HG03139 (cell line): ENCODE measurements at regions not wholly inside any gene's neighbourhood (a gene's known extent, or its start where the extent isn't known, plus 50 kb on each side); places are given as distances from the start of the nearest gene placed in this dataset.
A peak's percentile ranks its signal among the peaks of the same experiment; 100 is the strongest.

ENCODE experiments used
- ATAC-seq: cut with Tn5 transposase; IDR thresholded peaks from one replicate; pipeline ENCODE4 v1.9.1; 2021; ENCODE audit not compliant: unreplicated experiment

DNA sequence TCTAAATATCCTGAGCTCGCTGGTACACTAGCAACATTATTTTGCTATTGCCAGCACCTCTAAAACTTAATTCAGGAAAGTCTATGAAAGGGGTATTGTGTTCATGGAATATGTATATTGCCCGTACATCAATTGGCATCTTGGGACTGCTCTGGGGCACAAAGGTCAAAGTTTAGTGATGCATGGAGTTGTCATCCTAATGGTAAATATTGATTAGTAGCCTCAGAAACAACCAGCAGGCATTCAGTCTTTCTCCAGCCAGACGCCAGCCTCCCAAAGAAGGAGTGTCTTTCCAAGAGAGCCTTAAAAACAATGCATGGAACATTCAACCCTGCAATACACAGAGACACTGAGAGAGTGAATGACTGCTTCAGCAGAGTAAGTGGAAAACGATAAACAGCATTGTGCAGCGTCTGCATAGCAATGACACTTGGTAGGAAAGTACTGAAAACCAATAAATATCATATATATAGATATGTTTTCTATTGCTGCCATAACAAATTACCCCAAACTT is 377.3 kb downstream of the SHQ1 start:
- no peak for ATAC-seq

DNA sequence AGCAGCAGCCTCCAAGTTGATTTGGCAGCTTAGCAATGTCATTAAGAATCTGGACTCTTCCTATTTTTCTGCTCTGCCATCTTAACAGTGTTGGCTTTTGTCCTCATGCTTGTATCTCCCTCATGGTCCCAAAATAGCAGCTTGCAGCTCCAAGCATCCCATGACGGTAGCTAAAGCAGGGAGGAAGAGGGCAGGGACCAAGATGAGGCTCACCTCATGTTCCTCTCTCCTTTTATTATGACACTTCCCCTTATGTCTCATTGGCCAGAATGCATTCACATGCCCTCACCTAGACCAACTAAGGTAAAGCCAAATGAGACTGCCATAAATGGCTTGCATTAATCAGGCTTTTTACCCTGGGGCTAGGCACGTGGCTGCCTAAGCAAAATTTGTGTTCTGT is 382.4 kb downstream of the SHQ1 start:
- ATAC-seq = no peak

DNA sequence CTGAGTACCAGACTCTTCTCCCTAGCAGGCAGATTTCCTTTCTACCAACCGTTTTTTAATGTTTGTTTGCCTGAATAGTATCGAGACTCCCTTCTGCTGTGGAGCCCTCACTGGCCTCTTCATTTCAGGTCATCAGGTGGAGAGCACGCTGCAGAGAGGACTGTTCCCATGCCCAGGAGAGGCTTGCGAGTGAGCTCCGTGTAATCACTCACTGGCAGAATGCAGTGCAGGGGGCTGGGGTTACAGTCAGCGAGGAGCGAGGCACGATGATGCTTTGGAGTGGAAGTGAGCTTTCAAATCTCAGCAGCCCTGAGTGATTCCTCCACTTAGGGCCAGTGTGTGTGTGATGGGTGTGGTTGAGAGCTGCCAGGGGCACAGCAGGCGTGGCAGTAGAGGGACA is 385.2 kb downstream of the SHQ1 start:
- no peak for ATAC-seq

DNA sequence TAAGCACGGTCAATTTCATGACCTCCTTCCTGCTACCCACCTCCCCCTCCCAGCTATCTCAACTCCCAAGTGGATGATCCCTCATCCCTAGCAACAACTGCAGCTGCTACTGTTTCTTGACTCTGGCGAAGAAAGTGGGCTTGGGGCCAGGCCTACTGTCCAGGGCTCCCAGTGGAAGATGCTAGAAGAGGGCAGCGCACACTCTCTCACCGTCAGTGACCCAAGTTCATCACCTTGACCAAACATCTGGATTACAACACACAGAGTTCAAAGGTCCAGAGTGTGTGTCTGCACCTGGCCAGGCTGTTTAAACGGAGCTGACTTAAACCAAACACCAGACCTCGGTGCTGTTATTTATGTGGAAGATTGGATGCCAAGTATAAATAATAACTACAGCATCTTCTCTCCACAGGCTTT is 385.6 kb downstream of the SHQ1 start:
- no peak for ATAC-seq

DNA sequence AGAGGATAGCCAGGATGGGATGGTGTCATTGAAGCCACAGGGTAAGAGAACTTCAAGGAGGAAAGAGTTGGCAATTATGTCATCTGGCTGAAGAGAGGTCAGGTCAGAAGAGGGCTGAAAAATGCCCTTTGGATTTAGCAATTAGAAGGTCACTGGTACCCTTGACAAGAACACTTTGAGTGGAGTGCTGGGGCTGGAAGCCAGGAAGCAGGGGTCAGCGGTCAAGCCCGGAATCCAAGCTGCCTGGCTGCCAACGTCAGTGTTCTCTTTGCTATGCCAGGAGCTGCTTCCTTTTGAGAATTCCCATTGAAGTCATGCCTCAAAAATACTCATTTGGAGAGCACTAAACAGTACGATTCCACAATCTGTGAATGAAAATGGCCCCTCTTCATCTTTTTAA is 386.5 kb downstream of the SHQ1 start:
- ATAC-seq = no peak

DNA sequence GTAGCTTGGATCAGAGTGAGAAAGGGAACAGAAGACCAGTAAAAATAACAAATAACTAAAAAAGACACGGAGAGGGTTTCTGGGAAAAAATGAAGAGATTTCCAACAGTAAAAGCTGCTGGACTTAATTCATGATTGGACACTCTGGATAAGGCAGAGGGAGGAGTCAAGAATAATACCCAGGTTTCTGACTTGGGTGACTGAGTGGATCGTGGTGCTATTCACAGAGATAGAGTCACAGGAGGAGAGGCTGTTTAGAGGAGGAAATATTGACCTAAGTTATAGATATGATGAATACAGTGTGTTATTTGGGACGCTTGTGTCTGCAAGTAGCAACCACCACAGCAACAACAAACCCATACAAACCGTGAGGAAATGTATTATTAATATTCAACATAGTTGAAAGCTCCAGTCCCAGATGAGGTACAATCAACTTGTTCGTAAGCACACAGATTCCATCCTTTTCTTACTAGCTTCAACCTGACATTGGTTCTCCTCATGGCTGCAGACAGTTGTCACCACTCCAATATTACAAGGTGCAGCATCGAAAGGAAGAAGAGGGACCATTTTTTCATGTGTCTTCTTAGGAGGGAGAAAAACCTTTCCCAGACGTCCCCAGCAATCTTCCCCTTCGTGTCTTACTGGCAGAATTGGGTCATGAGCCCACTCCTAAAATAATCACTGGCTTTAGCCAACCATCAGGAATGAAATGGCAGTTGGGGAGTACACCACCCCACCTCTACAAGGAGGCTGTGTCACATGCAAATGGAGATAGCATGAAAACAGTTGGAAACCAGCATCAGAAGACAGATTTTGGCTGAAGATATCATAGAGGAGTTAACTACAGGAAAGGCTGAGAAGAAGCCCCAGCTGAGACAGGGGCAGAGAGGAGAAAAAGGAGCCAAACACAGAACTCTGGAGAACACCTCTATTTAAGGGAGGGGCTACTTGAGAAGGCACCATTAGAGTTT is 387.8 kb downstream of the SHQ1 start:
- ATAC-seq = no peak

DNA sequence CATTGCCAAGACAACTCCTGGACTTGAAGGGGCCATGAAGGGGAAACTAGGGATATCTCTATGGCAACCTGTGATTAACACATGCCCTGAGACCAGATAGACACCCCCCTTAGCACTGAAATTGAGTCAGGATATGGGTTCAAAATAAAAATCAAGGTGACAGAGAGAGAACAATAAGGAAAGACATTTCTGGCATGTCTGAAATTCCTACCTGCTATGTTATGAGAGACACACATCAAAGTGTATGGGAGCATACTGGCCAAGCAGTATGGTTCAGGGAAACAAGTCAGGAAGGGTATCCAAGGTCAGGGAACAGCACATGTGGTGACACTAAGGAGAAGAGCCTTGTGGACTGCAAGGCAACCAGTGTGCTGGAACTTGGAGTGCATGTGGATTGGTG is 388.7 kb downstream of the SHQ1 start:
- ATAC-seq = no peak

DNA sequence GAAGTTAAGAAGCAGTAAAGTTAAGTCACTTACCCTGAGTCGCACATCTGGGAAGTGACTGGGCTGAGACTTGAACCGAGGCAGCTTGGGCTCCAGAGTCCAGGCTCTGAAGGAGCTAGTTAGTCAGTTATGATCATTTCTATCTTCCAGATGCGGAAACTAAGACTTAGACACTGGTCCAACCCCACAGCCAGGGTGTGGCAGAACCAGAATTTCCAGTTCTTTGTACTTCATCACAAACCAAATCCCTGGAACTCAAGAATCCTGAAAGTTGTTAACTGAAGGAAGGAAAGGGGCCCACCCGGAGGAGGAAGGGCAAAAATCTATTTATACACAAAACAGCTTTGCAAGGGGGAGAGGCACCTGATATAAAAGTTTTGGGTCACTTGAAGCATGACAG is 389.9 kb downstream of the SHQ1 start:
- ATAC-seq = no peak

DNA sequence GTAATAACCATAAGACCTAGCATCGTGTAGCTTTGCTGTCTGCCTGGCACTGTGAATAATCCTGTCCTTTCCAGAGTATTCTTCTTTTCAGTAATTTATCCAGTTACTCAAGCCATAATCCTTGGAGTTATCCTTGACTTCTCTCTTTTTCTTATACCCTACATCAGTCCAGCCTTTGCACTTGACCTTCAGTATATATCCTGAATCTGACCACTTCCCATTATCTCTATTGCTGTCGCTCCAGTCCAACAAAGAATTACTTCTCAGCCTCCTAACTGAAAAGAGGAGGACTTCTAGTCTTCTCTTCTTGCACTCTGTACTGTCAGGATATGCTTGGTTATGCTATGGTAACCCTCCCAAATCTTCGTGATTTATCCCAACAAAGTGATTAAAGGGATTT is 393.8 kb downstream of the SHQ1 start:
- no peak for ATAC-seq

DNA sequence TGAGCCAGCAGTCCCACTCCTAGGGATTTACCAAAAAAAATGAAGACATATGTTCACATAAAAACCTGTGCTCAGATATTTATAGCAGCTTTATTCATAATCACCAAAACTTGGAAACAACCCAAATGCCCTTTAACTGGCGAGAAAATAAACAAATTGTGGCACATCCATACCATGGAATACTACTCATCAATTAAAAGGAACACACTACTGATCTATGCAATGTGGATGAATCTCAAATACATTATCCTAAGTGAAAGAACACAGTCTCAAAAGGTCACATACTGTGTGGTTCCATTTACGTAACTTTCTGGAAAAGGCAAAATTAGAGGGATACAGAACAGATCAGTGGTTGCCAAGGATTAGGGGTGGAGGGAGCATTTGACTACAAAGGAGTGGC is 394.5 kb downstream of the SHQ1 start:
- ATAC-seq = no peak

DNA sequence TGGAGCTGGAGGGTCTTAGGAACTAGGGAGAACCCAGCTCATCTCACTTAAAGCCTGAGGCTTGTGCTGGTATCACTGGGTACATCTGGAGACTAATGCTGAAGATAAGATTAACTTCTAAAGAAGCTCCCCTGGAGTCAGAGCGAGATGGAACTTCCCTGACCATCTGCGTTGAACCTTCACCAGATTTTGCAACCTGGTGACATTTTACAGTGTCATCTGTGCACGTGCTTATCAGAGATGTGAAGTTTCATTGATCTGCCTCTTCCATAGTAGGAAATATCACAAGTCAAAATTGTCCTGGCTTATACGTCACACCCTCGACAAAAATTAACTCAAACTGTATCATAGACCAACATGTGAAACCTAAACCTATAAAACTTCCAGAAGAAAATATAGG is 395.5 kb downstream of the SHQ1 start:
- ATAC-seq = no peak

DNA sequence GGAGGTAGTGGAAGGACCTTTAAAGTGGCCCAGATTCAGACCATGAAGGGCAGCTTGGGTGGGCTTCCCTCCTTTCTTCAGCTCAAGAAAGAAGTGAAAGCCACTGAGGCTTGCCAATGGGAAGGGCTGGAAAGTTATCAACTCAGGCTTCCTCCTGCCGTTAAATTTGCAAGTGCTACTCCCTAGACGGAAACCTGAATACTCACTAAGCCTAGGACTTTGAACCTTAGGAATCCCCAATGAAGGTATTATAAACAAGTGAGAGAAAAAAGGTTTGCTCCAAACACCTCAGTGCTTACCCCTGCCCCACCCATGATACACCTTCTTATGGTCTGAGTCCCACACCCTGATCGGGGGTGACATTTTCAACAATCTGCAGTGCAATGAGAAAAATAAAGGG is 396.4 kb downstream of the SHQ1 start:
- ATAC-seq = no peak

DNA sequence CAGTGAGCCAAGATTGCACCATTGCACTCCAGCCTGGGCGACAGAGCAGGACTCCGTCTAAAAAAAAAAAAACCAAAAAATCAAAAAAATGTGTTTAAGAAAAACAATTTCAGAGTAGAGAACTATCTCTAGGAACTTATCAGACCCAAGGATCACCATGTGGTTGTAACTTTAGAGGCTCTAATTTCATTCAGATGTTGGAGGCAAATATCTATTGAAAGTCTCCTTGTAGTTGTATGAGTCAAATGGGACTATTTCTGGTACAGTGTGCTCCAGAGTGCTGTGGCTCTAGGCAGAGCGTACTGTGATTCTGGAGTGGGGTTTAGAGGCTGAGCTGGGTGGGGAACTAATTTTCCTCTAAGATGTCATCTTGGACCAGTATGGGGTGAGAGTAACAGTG is 398.7 kb downstream of the SHQ1 start:
- ATAC-seq = no peak

DNA sequence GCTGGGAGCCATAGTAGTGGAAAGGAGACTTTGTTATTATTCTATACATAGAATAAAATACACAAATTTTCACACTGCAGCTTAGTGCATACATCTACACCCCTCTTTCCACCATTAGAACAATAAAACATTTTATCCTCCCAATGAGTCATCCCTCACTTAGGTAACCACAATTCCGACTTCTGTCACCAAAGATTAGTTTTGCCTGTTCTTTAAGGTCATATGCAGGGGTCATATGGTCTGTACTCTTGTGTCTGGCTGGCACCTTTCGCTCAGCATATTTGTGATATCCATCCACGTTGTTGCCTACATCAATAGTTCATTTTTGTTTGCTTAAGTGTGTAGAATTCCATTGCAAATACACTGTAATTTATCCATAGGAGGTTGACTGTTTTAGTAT is 399.4 kb downstream of the SHQ1 start:
- ATAC-seq = no peak

DNA sequence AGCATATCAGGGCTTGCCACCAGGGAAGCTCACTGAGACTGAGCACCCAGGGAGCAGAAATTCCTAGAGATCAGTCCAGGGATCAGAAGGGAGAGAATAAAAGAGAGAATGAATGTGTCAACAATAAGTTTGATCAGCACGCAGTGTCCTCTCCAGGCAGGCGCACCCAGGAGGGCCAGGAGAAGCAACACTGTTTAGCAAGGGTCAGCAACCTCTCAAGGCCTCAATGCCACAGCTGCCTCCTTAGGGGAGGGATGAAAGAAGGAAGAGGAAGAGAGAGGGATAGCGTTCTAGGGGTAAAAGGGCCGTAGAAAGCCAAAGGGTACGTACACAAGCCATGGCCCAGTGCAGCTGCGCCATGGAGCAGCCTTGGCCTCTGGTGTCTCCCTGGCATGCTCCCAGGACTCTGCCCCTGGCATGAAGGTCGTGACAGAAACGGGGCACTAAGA is 399.8 kb downstream of the SHQ1 start:
- ATAC-seq = no peak

DNA sequence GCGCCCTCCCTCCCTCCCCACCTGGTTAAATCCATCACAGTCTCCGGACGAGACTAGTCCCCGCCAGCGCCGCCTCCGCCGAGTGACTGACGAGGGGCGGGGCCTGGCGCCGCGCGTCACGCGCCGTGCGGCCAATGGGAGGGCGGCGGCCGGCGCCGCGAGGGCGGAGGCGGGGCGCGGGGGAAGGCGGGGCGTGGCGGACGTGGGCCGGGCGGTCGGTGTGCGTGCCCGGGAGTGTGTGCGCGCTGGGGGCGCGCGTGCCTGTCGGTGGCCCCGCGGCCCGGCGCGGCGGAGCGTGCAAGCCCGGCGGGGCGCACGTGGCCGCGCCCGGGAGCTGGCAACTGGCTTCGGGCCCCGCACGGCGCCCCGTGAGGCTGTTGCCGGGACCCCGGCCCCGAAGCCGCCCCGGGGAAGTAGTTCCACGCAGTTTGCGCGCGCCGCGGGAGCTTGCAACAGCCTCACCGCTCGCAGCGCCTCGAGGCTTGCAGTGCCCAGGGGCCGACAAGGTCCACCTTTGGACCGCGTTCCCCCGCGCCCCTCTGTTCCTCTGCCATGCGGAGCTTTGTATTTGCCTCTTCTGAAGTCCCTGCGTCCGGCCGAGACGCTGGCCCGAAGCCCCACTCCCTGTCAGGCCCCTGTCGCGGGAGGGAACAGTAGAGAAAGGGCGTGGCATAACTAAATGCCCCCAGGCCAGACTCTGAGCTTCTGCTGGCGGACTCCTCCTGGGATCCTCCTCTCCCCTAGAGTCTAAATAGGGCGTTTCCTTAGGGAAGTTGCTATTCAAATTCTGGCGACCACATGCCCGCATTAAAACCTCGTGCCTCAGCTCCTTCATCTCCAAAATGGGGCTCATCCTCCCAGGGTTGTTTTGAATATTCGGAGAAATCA is 400.9 kb downstream of the SHQ1 start:
- peak; percentile 92 for ATAC-seq

DNA sequence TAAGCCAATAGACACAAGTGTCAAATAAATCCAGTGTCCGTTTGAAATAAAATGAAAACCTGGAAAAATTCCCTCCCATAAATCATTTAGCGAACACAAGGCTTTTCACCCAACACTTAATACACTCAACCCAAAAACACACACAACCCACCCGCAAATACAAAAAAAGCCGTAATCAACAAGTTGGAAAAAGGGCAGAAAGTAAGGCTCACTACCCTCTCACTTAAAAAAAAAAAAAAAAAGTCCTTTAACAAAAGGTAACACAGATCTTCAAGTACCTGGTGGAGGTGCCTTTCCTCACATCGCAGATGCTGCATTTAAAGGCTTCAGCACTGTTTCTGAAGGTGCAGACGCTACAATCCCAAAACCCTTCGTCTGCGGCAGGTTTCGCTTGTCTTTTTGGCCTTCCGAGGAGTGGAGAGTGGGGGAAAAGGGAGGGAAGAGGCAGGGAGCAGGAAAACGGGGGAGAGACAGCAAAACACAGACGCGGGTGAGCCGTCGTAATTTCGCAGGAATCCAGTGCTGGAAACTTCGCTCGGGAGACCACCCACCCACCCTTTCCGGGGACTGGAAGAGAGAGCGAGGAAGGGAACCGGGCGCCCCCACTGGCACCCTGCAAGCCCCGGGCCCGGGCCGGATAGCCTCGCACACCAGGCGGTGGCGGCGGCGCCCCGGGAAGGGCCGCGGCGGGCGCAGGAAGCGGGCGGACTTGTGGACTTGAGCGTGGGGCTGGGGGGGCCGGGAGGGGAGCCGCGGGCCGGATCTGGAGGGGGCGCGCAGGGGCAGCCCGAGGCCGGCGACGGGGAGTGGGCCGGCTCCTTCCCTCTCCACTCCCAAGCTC is 401.8 kb downstream of the SHQ1 start, which contains the start of gene RYBP:
TSS of gene RYBP (minus strand) at position 404 of the 841 bp plus-strand sequence.
- ATAC-seq = peak; percentile 27

DNA sequence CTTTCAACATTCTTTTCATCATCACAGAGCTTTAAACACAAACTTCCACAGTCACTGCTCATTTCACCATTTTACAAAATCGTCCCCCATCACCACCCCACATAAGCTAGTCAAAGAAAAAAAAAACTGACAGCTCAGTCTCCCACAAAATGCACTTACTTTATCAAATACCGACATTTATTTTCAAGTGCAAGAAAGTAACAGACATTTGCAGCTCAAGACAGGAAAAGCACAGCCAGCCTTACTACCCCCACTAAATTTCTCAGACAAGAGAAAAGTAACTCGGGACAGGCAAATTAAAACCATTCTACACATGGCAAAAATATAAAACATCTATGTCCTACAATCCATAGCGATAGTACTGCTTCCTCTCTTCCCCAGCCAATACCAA is 402.4 kb downstream of the SHQ1 start:
- no peak for ATAC-seq

DNA sequence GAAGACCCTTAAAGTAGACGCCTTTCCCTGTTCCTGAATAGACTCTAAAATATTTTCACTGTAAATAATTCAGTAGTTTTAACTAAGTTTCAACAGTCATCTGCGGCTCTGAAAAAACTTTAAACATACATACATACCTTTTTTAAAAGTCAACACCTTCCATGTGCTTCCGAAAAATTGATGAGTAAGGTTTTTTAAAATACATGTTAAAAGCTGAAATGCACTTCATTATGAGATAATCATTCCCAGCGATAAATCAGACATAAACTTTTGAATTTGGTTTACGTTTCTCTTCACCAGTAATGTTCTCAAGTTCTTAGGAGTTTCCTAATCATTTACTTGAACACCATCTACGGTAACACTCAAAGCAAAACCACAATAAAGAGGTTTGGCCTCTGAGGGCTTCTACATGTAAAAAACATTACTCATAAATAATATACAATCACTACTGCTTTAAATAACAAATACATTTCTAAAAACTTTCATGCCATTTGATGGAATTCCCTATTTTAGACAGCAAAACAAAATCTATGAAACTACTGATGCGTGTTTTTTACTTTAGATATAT is 403.5 kb downstream of the SHQ1 start:
- no peak for ATAC-seq

DNA sequence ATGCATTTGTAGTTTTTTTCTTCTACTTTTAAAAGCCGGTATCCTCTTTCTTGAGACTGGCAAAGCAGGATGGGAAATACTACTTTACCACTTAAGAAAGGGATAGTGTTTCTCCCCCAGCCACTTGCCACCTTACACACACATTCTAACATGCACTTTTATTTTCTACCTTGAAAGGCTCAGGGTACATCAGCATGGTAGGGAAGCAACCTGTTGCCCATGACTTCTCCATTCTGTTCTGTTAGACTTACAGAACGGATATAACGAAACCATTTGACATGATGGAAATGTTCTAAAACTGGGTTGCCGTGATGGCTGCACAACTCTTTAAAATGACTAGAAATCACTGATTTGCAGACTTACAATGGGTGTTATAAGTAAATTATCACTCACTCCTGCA is 405.5 kb downstream of the SHQ1 start:
- ATAC-seq = no peak
